K562 (cell line): ENCODE measurements at regions not wholly inside any gene's neighbourhood (a gene's known extent, or its start where the extent isn't known, plus 50 kb on each side); places are given as distances from the start of the nearest gene placed in this dataset.

Experiments
- ATAC-seq: fragments of 200-7000 bp; cut with Tn5 transposase; 3 replicates; pipeline ENCODE4 v1.9.1; 2020; ENCODE audit warnings: moderate library complexity
- BruUV-seq: library from RNA; stranded (reverse); fragments of 400-500 nt; replicated peaks from 2 replicates; lab custom pipeline; 2021; lab: Mats Ljungman, UMichigan
- CTCF ChIA-PET: fragments of 300-600 bp; formaldehyde crosslinking; extraction: SDS; loops from one replicate; lab custom pipeline; 2021; ENCODE audit warnings: low intra/inter-chr PET ratio; lab: Yijun Ruan, JAX
- POLR2A ChIA-PET: fragments of 300-600, 350-650 bp; sonication (Branson Sonifier 250); formaldehyde crosslinking; extraction: SDS; loops from one replicate; lab custom pipeline; 2021; ENCODE audit warnings: antibody characterized with exemption, inconsistent platforms; lab: Yijun Ruan, JAX
- DNase-seq, 4 experiments: peaks; one replicate each; pipeline versions ENCODE4 v3.0.0 to v3.0.0-alpha.2; 2011 to 2018; ENCODE audit warnings: low spot score in 3 of 4, mixed read lengths in 3 of 4; ENCODE audit errors: extremely low read depth in 1 of 4
- FAIRE-seq: peaks from 2 replicates; lab custom pipeline; 2011; peaks lifted over from hg19 to GRCh38; lab: Jason Lieb, UNC
- H2AFZ ChIP-seq: 2 replicates; pipeline ENCODE4 v1.6.0; 2011; ENCODE audit warnings: low read depth, low read length, control low read depth, inconsistent platforms
- H3K27ac ChIP-seq: fragments of 200-600 bp; 3 replicates; pipeline ENCODE4 v1.8.0; 2011; ENCODE audit warnings: low read depth, mild to moderate bottlenecking, control low read depth, inconsistent platforms, low read length, moderate library complexity, mixed read lengths; ENCODE audit errors: extremely low read depth
- H3K27me3 ChIP-seq, 2 experiments: fragments of 300-600 bp in 1 of 2; 2 replicates in 1 of 2; 3 replicates in 1 of 2; pipeline versions ENCODE4 v1.6.0 to v1.8.0; 2011; ENCODE audit warnings: inconsistent platforms in 2 of 2, low read length in 2 of 2, mild to moderate bottlenecking in 1 of 2, mixed read lengths in 1 of 2, moderate library complexity in 1 of 2; ENCODE audit not compliant: control insufficient read depth in 2 of 2, insufficient read depth in 2 of 2
- H3K36me3 ChIP-seq: fragments of 300-600 bp; 3 replicates; pipeline ENCODE4 v1.8.0; 2011; ENCODE audit warnings: mild to moderate bottlenecking, low read length, inconsistent platforms; ENCODE audit not compliant: control insufficient read depth, insufficient read depth
- H3K4me1 ChIP-seq, 2 experiments: fragments of 200-600 bp in 1 of 2; replicated peaks in 1 of 2; 2 replicates in 1 of 2; 3 replicates in 1 of 2; pipeline versions ENCODE4 v1.5.1 to v1.8.0; 2011; ENCODE audit warnings: inconsistent platforms in 2 of 2, low read length in 2 of 2, mild to moderate bottlenecking in 1 of 2, mixed read lengths in 1 of 2, moderate library complexity in 1 of 2; ENCODE audit not compliant: control insufficient read depth in 2 of 2, insufficient read depth in 2 of 2
- H3K4me2 ChIP-seq: 2 replicates; pipeline ENCODE4 v1.6.1; 2011; ENCODE audit warnings: low read length, control low read depth, inconsistent platforms, mixed read lengths; ENCODE audit not compliant: insufficient read depth
- H3K4me3 ChIP-seq: fragments of 200-600 bp; sonication (generic), shearing (Covaris generic); 2 replicates; pipeline ENCODE4 v1.5.1; 2016; ENCODE audit warnings: control low read depth, inconsistent platforms
- H3K79me2 ChIP-seq: fragments of 200-600 bp; 3 replicates; pipeline ENCODE4 v1.8.0; 2011; ENCODE audit warnings: low read length, inconsistent platforms; ENCODE audit not compliant: control insufficient read depth, insufficient read depth
- H3K9ac ChIP-seq, 2 experiments: 2 replicates each; pipeline versions ENCODE4 v1.6.0 to v1.6.1; 2011; ENCODE audit warnings: low read depth in 2 of 2, low read length in 2 of 2, control low read depth in 1 of 2, inconsistent platforms in 1 of 2, mild to moderate bottlenecking in 1 of 2, mixed read lengths in 1 of 2; ENCODE audit not compliant: insufficient read depth in 1 of 2
- H3K9me1 ChIP-seq: one replicate; pipeline ENCODE4 v1.6.0; 2011; ENCODE audit warnings: inconsistent platforms, mild to moderate bottlenecking, low read length, moderate library complexity; ENCODE audit not compliant: control insufficient read depth, insufficient read depth
- H3K9me3 ChIP-seq: replicated peaks from 2 replicates; pipeline ENCODE4 v1.5.1; 2011; ENCODE audit warnings: low read depth, low read length, inconsistent platforms; ENCODE audit not compliant: control insufficient read depth, insufficient read depth
- H4K20me1 ChIP-seq: replicated peaks from 2 replicates; pipeline ENCODE4 v1.6.1; 2011; ENCODE audit warnings: low read length, inconsistent platforms, mixed read lengths; ENCODE audit not compliant: control insufficient read depth, insufficient read depth
- ARID1B ChIP-seq: fragments of 450-650 bp; IDR thresholded peaks from 2 replicates; pipeline ENCODE4 v1.6.1; 2016; ENCODE audit warnings: antibody characterized with exemption, mild to moderate bottlenecking, inconsistent platforms
- FOXM1 ChIP-seq, 2 experiments: fragments of 450-650 bp in 1 of 2; sonication (generic) in 1 of 2; formaldehyde crosslinking in 1 of 2; IDR thresholded peaks; 2 replicates each; pipeline versions ENCODE4 v1.6.1 to v1.9.0; 2017 to 2022; ENCODE audit warnings: low read depth in 2 of 2, mild to moderate bottlenecking in 2 of 2, missing genetic modification reagents in 1 of 2, moderate library complexity in 1 of 2
- GMEB1 ChIP-seq: fragments of 250-450 bp; sonication (Bioruptor Pico); IDR thresholded peaks from 2 replicates; pipeline ENCODE4 v1.4.0; 2020; ENCODE audit warnings: mild to moderate bottlenecking
- PTTG1 ChIP-seq: fragments of 450-650 bp; IDR thresholded peaks from 2 replicates; pipeline ENCODE4 v1.6.1; 2016; ENCODE audit warnings: low read depth, mild to moderate bottlenecking, missing genetic modification characterization, missing compliant biosample characterization
- RCOR1 ChIP-seq, 2 experiments: IDR thresholded peaks; 2 replicates each; pipeline ENCODE4 v1.6.1; 2012; ENCODE audit warnings: low read depth in 2 of 2, low read length in 2 of 2, borderline replicate concordance in 1 of 2, improper control_type of control experiment in 1 of 2
- TAF15 ChIP-seq: fragments of 200-400 bp; formaldehyde crosslinking; IDR thresholded peaks from 2 replicates; pipeline ENCODE4 v1.6.1; 2017; ENCODE audit warnings: mild to moderate bottlenecking, low read depth, low read length, moderate library complexity
- XRCC5 ChIP-seq: fragments of 200-400 bp; formaldehyde crosslinking; IDR thresholded peaks from 2 replicates; pipeline ENCODE4 v1.6.1; 2017; ENCODE audit warnings: low read depth, mild to moderate bottlenecking, low read length
- ZFP30 ChIP-seq: fragments of 250-450 bp; sonication (Bioruptor Pico); IDR thresholded peaks from 2 replicates; pipeline ENCODE4 v1.8.0; 2022; ENCODE audit warnings: moderate library complexity, mild to moderate bottlenecking, inconsistent platforms, borderline replicate concordance
- ZNF408 ChIP-seq: fragments of 250-450 bp; sonication (Bioruptor Pico); IDR thresholded peaks from 2 replicates; pipeline ENCODE4 v1.4.0; 2020; ENCODE audit warnings: low read depth, mild to moderate bottlenecking, moderate library complexity
- ZNF77 ChIP-seq: fragments of 250-450 bp; sonication (Bioruptor Pico); IDR thresholded peaks from 2 replicates; pipeline ENCODE4 v1.5.0; 2020
- WGBS: fragments of 100-300 bp; shearing (Covaris generic); methylation state at CpG from one replicate; pipeline ENCODE4 v1.1.6; 2016; ENCODE audit warnings: low coverage, mixed read lengths; ENCODE audit not compliant: insufficient coverage; ENCODE audit errors: missing lambda C conversion rate; 5-methylcytosine and 5-hydroxymethylcytosine counted together
- in situ Hi-C: fragments of 300-500 bp; cut with MboI; formaldehyde crosslinking; loops from 4 replicates; pipeline ENCODE4 v1.15.0; 2018; ENCODE audit warnings: inconsistent platforms, mixed read lengths
- intact Hi-C: fragments of 100-400 bp; cut with micrococcal nuclease; formaldehyde crosslinking; loops from 2 replicates; pipeline ENCODE4 v1.14.2; 2022
- TF ChIP-seq, protein P1 (sequence below): fragments of 250-450 bp; sonication (Bioruptor Pico); IDR thresholded peaks from 2 replicates; pipeline ENCODE4 v1.8.0; 2022; ENCODE audit warnings: inconsistent platforms, mild to moderate bottlenecking, moderate library complexity, borderline replicate concordance

GRCh38 chr17:53058031-53058430 is 764.7 kb upstream of the KIF2B start:
- no peak for ATAC-seq
- TF ChIP-seq XRCC5 (no peak), RCOR1 (IDR thresholded peaks at IDR 0.05; ENCODE audit: borderline replicate concordance in 1 of 2, low read depth in 2 of 2, low read length in 2 of 2) (no peak), PTTG1 (tag) (no peak), ZNF408 (no peak), FOXM1 (IDR thresholded peaks at IDR 0.05; ENCODE audit: low read depth) (no peak), FOXM1 (CRISPR knock-in tag; IDR thresholded peaks at IDR 0.05; ENCODE audit: low read depth) (no peak), GMEB1 (CRISPR knock-in tag) (no peak), TAF15 (no peak), ZNF77 (CRISPR knock-in tag) (no peak), ARID1B (no peak), ZFP30 (CRISPR knock-in tag) (no peak)
- TF ChIP-seq, protein P1, sequence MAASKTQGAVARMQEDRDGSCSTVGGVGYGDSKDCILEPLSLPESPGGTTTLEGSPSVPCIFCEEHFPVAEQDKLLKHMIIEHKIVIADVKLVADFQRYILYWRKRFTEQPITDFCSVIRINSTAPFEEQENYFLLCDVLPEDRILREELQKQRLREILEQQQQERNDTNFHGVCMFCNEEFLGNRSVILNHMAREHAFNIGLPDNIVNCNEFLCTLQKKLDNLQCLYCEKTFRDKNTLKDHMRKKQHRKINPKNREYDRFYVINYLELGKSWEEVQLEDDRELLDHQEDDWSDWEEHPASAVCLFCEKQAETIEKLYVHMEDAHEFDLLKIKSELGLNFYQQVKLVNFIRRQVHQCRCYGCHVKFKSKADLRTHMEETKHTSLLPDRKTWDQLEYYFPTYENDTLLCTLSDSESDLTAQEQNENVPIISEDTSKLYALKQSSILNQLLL = no peak
- TF ChIP-seq, all 486 proteins: peak for 0
- DNase-seq (no peak), FAIRE-seq (no peak)
- no peak overlapping the region for H2AFZ ChIP-seq
- H3K36me3 ChIP-seq = no peaks in the 10 kb centered on the region
- H3K4me2 ChIP-seq = no peak overlapping the region
- ChIA-PET POLR2A (no interaction called here), CTCF (no interaction called here)
- no peak overlapping the region for H3K4me3 ChIP-seq
- H3K27me3 ChIP-seq = no peaks in the 10 kb centered on the region
- no peaks in the 10 kb centered on the region for H4K20me1 ChIP-seq
- intact Hi-C loops (no loop called here), in situ Hi-C loops (no loop called here)
- H3K9ac ChIP-seq = no peak overlapping the region
- H3K79me2 ChIP-seq = no peaks in the 10 kb centered on the region
- no peaks in the 10 kb centered on the region; the same call in 1 of the 2 replicates for H3K9me3 ChIP-seq
- H3K9me1 ChIP-seq = no peaks in the 10 kb centered on the region
- no peak overlapping the region for H3K27ac ChIP-seq
- no TSS peak for BruUV-seq
- no peaks in the 10 kb centered on the region for H3K4me1 ChIP-seq
- 2% methylated on average over 4 of the region's 4 CpGs for WGBS
